IMR-90 (cell line): ENCODE measurements at regions not wholly inside any gene's neighbourhood (a gene's known extent, or its start where the extent isn't known, plus 50 kb on each side); places are given as distances from the start of the nearest gene placed in this dataset.
A peak's percentile ranks its signal among the peaks of the same experiment; 100 is the strongest.

ENCODE experiments used
- ATAC-seq: fragments of 200-7000 bp; cut with Tn5 transposase; 2 replicates; pipeline ENCODE4 v1.9.1; 2020; ENCODE audit warnings: low read depth, mild to moderate bottlenecking, moderate library complexity
- BruUV-seq: library from RNA; stranded (reverse); fragments of 400-500 nt; replicated peaks from 2 replicates; lab custom pipeline; 2021; lab: Mats Ljungman, UMichigan
- CTCF ChIA-PET: fragments of 300-600 bp; formaldehyde crosslinking; extraction: SDS; loops from one replicate; lab custom pipeline; 2021; ENCODE audit warnings: antibody characterized with exemption; lab: Yijun Ruan, JAX
- POLR2A ChIA-PET: fragments of 300-600 bp; sonication (Branson Sonifier 250); formaldehyde crosslinking; loops from one replicate; lab custom pipeline; 2022; ENCODE audit warnings: antibody characterized with exemption; ENCODE audit not compliant: unreplicated experiment; lab: Charles Lee
- DNase-seq: peaks from one replicate; pipeline ENCODE4 v3.0.0; 2013
- H2AFZ ChIP-seq: replicated peaks from 2 replicates; pipeline ENCODE3; 2013; ENCODE audit warnings: low read length, mild to moderate bottlenecking; ENCODE audit not compliant: poor library complexity
- H2AK5ac ChIP-seq: 2 replicates; pipeline ENCODE4 v1.6.1; 2013; ENCODE audit warnings: low read depth, low read length, inconsistent platforms
- H2AK9ac ChIP-seq: replicated peaks from 2 replicates; pipeline ENCODE3; 2013; ENCODE audit warnings: mild to moderate bottlenecking, low read depth, low read length, moderate library complexity; ENCODE audit not compliant: poor library complexity
- H2BK120ac ChIP-seq: 2 replicates; pipeline ENCODE4 v1.6.1; 2013; ENCODE audit warnings: low read depth, low read length, inconsistent platforms
- H2BK15ac ChIP-seq: 3 replicates; pipeline ENCODE4 v1.6.1; 2013; ENCODE audit warnings: low read depth, low read length, inconsistent platforms
- H2BK20ac ChIP-seq: 2 replicates; pipeline ENCODE4 v1.6.1; 2013; ENCODE audit warnings: low read depth, mild to moderate bottlenecking, inconsistent platforms, low read length, moderate library complexity
- H2BK5ac ChIP-seq: 2 replicates; pipeline ENCODE4 v1.6.1; 2013; ENCODE audit warnings: mild to moderate bottlenecking, low read depth, low read length, inconsistent platforms; ENCODE audit not compliant: poor library complexity, severe bottlenecking
- H3K14ac ChIP-seq: replicated peaks from 2 replicates; pipeline ENCODE4 v1.6.1; 2013; ENCODE audit warnings: low read depth, low read length, inconsistent platforms
- H3K18ac ChIP-seq: 2 replicates; pipeline ENCODE4 v1.6.1; 2013; ENCODE audit warnings: low read depth, low read length, control low read depth
- H3K23ac ChIP-seq: 2 replicates; pipeline ENCODE4 v1.6.1; 2013; ENCODE audit warnings: low read depth, low read length, inconsistent platforms
- H3K27ac ChIP-seq: 2 replicates; pipeline ENCODE4 v1.5.1; 2013; ENCODE audit warnings: mild to moderate bottlenecking, control low read depth, low read length; ENCODE audit not compliant: insufficient read depth
- H3K27me3 ChIP-seq: 2 replicates; pipeline ENCODE4 v1.6.1; 2013; ENCODE audit warnings: low read length; ENCODE audit not compliant: control insufficient read depth, insufficient read depth
- H3K36me3 ChIP-seq: 2 replicates; pipeline ENCODE4 v1.6.1; 2013; ENCODE audit warnings: low read length, mixed read lengths; ENCODE audit not compliant: control insufficient read depth, insufficient read depth
- H3K4ac ChIP-seq: 2 replicates; pipeline ENCODE4 v1.6.1; 2013; ENCODE audit warnings: low read depth, low read length, inconsistent platforms
- H3K4me1 ChIP-seq: 2 replicates; pipeline ENCODE4 v1.6.1; 2013; ENCODE audit warnings: low read length, mixed read lengths; ENCODE audit not compliant: control insufficient read depth, insufficient read depth
- H3K4me2 ChIP-seq: 2 replicates; pipeline ENCODE4 v1.6.1; 2013; ENCODE audit warnings: low read depth, mild to moderate bottlenecking, control low read depth, low read length, moderate library complexity
- H3K4me3 ChIP-seq: 2 replicates; pipeline ENCODE4 v1.5.1; 2013; ENCODE audit warnings: low read depth, mild to moderate bottlenecking, control low read depth, low read length, moderate library complexity; ENCODE audit not compliant: insufficient read depth
- H3K56ac ChIP-seq: 2 replicates; pipeline ENCODE4 v1.6.1; 2013; ENCODE audit warnings: low read length, inconsistent platforms; ENCODE audit not compliant: insufficient read depth; ENCODE audit errors: extremely low read depth
- H3K79me1 ChIP-seq, 2 experiments: 2 replicates each; pipeline ENCODE4 v1.6.1; 2013; ENCODE audit warnings: low read length in 2 of 2, inconsistent platforms in 1 of 2, low read depth in 1 of 2
- H3K9ac ChIP-seq: 2 replicates; pipeline ENCODE4 v1.6.1; 2013; ENCODE audit warnings: low read depth, low read length, control low read depth
- H3K9me1 ChIP-seq: 2 replicates; pipeline ENCODE4 v1.6.1; 2013; ENCODE audit warnings: low read length, inconsistent platforms; ENCODE audit not compliant: insufficient read depth
- H3K9me3 ChIP-seq: 2 replicates; pipeline ENCODE4 v1.6.1; 2013; ENCODE audit warnings: low read length; ENCODE audit not compliant: control insufficient read depth, insufficient read depth
- H4K20me1 ChIP-seq: 2 replicates; pipeline ENCODE4 v1.6.1; 2013; ENCODE audit warnings: low read length, inconsistent platforms; ENCODE audit not compliant: insufficient read depth
- H4K5ac ChIP-seq: 2 replicates; pipeline ENCODE4 v1.6.1; 2013; ENCODE audit warnings: mild to moderate bottlenecking, low read depth, low read length, control low read depth
- H4K8ac ChIP-seq, 2 experiments: 2 replicates each; pipeline ENCODE4 v1.6.1; 2013; ENCODE audit warnings: low read depth in 2 of 2, low read length in 2 of 2, control low read depth in 1 of 2, inconsistent platforms in 1 of 2
- H4K91ac ChIP-seq: 2 replicates; pipeline ENCODE4 v1.6.1; 2013; ENCODE audit warnings: low read depth, low read length, inconsistent platforms; ENCODE audit not compliant: insufficient read depth
- CTCF ChIP-seq: conservative IDR thresholded peaks from 2 replicates; pipeline ENCODE4 v1.5.1; 2012; ENCODE audit warnings: mild to moderate bottlenecking, low read depth, low read length, improper control_type of control experiment
- POLR2A ChIP-seq: IDR thresholded peaks from 2 replicates; pipeline ENCODE4 v1.6.1; 2012; ENCODE audit warnings: mild to moderate bottlenecking, low read depth, low read length
- RCOR1 ChIP-seq: IDR thresholded peaks from 2 replicates; pipeline ENCODE4 v1.6.1; 2012; ENCODE audit warnings: mild to moderate bottlenecking, low read length, improper control_type of control experiment; ENCODE audit not compliant: insufficient replicate concordance
- WGBS, 2 experiments: methylation state at CpG; one replicate each; pipeline versions ENCODE4 v1.1.5 to v1.1.7; 2013; ENCODE audit warnings: missing lambda C conversion rate in 2 of 2; ENCODE audit not compliant: insufficient read length in 1 of 2; ENCODE audit errors: extremely low coverage in 2 of 2; 5-methylcytosine and 5-hydroxymethylcytosine counted together
- dilution Hi-C: fragments of 300-500 bp; cut with HindIII; formaldehyde crosslinking; loops from one replicate; pipeline ENCODE4 v1.14.3; 2018; ENCODE audit warnings: low sequenced_read_pairs; ENCODE audit not compliant: unreplicated experiment
- in situ Hi-C: fragments of 300-500 bp; cut with MboI; formaldehyde crosslinking; loops from 3 replicates; pipeline ENCODE4 v1.14.3; 2019; ENCODE audit warnings: low sequenced_read_pairs, inconsistent platforms, mixed read lengths
- intact Hi-C: fragments of 100-400 bp; cut with micrococcal nuclease; formaldehyde crosslinking; loops from 2 replicates; pipeline ENCODE4 v1.10.0; 2022

DNA sequence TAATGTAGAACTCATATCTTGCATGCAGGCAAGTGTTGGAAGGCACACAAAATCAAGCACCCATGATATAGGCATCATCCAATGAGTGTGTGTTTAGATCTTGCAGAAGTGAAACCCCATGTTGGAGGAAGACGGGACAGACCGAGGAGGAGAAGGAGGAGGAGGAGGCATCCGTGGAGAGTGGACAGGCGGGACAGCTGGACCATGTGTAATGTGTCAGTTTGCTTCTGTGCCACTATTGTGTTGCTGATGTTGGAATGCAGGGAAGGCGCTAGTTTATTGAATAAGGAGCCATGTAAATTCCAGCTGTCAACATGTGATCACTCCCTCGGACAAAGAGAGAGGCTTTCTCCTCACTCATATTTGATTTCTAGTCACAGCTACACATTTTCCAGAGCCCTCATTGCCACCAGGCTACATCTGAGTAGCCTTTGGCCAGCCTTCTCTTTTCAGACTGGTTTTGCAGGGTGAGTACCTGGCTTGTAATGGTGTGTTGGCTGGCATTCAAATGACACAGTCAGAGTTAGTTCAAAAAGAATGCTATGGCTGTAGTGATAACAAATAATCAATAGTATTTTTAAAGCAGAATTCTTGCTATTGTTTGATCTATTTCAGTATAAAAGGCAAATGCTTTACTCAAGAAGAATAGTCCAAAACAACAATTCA lies 1037.6 kb upstream of the NR2F2 start:
- no peaks in the 10 kb centered on the region for H3K79me1 ChIP-seq
- dilution Hi-C loops = no loop called here
- no peak overlapping the region for H2AK9ac ChIP-seq
- peak overlapping the region in 1 of 2 experiments; percentile 71; a peak in 2 of 4 replicates for H4K8ac ChIP-seq
- peak overlapping the region; percentile 19; the same call in 1 of the 2 replicates for H3K9ac ChIP-seq
- H4K20me1 ChIP-seq = no peaks in the 10 kb centered on the region
- peak overlapping the region; percentile 65 for H3K4ac ChIP-seq
- H3K9me1 ChIP-seq = peaks cover 6% of the 10 kb centered on the region; the same call in 1 of the 2 replicates
- TF ChIP-seq RCOR1 (no peak), CTCF (no peak), POLR2A (no peak)
- H3K27me3 ChIP-seq = no peaks in the 10 kb centered on the region
- H3K4me2 ChIP-seq = peak overlapping the region; percentile 91
- peak overlapping the region; percentile 64 for H3K14ac ChIP-seq
- peak overlapping the region; percentile 76 for H3K23ac ChIP-seq
- BruUV-seq = no TSS peak
- DNase-seq = no peak
- peak overlapping the region; percentile 22; the same call in 1 of the 2 replicates for H3K56ac ChIP-seq
- peak overlapping the region; percentile 46 for H3K4me3 ChIP-seq
- ChIA-PET CTCF (interaction anchor here (0.9 kb wide), 1 partner anchor 11 kb away, joined by 3 read pairs; no protein-coding TSS in a partner anchor), POLR2A (no interaction called here)
- peak overlapping the region; percentile 63; the same call in 2 of the 3 replicates for H2BK15ac ChIP-seq
- H2AK5ac ChIP-seq = no peak overlapping the region; the same call in 1 of the 2 replicates
- H3K9me3 ChIP-seq = no peaks in the 10 kb centered on the region
- peak overlapping the region; percentile 80 for H3K18ac ChIP-seq
- peaks cover 11% of the 10 kb centered on the region for H3K4me1 ChIP-seq
- in situ Hi-C loops = loop anchor here (10.0 kb wide), 1 partner anchor 1042 kb away; the partner anchor contains the start of gene NR2F2
- intact Hi-C loops = loop anchor here (5.0 kb wide), 1 partner anchor 36 kb away; no protein-coding TSS in a partner anchor
- peak overlapping the region; percentile 36 for H2BK5ac ChIP-seq
- peak overlapping the region; percentile 67 for H2BK20ac ChIP-seq
- peak; percentile 60 for ATAC-seq
- peak overlapping the region; percentile 88 for H2AFZ ChIP-seq
- peak overlapping the region; percentile 26; the same call in 1 of the 2 replicates for H4K91ac ChIP-seq
- H3K36me3 ChIP-seq = no peaks in the 10 kb centered on the region
- WGBS, 2 experiments = no CpG with 5 or more reads among the region's 6 CpGs
- peak overlapping the region; percentile 50 for H4K5ac ChIP-seq
- peak overlapping the region; percentile 79 for H2BK120ac ChIP-seq
- H3K27ac ChIP-seq = peak overlapping the region; percentile 38; the same call in 1 of the 2 replicates
